ENCODE measurements at regions not wholly inside any gene's neighbourhood (a gene's known extent, or its start where the extent isn't known, plus 50 kb on each side); places are given as distances from the start of the nearest gene placed in this dataset.

DNA sequence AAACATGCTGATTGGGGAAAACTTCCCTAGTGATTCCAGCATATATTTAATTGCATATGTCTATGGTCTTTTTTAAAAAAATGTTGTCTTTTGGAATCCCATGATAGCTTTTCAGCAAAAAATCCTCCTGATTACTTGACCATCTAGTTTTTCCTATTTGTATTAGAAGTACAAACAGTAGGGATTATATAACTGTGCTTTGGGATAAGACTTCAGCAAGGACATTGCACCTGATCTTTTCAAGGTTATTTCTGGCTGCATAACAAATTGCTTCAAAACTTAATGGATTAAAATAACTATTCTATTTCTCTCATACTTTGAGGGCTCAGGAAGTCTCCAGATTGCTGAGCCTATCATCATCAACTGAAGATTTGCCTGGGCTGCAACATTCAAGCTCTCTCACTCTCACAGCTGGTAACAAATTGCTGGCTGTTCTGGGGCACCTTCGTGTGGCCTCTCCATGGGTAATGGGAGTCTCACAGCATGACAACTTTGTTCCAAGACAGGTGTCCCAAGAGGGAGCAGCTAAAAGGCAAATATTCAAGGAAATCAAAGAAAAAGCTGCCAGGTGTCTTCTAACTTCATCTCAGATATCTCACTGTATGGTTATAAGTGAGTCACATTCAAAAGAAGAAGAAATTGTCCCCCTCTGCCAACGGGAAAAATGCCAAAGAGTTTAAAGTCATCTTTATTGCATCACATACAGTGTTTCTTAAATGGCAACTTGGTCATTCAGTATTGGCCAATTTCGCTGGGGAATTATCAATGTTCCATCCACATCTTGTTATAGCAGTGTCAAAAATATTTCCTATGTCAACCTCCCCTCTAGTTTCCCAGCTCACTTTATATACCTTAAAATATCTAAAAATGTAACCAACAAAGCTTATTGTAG lies 644.5 kb upstream of the GRM7 start:
- dilution Hi-C loops (cut with MboI; ENCODE audit: extremely low pct_ligation_motif_present, low sequenced_read_pairs) = no loop called here
- H4K20me1 ChIP-seq (replicated peaks; ENCODE audit: control insufficient read depth, extremely low read depth, insufficient read depth, low read length) = no peaks in the 10 kb centered on the region
- H3K9me3 ChIP-seq (replicated peaks; ENCODE audit: control insufficient read depth, insufficient read depth, low read length) = peaks cover 6% of the 10 kb centered on the region
- H3K27ac ChIP-seq (ENCODE audit: insufficient read depth, low read depth, low read length) = no peak overlapping the region
- no peak overlapping the region for H3K4me2 ChIP-seq (ENCODE audit: insufficient read depth, low read length)
- DNase-seq (ENCODE audit: low read depth, low spot score) (no peak), FAIRE-seq (no peak)
- intact Hi-C loops (cut with micrococcal nuclease) = no loop called here
- TF ChIP-seq MYC (IDR thresholded peaks at IDR 0.05; ENCODE audit: low read depth, low read length) (no peak), POLR2AphosphoS5 (IDR thresholded peaks at IDR 0.05; ENCODE audit: insufficient read depth, low read depth, low read length) (no peak), JUN (IDR thresholded peaks at IDR 0.05; ENCODE audit: borderline replicate concordance, insufficient read depth, insufficient read length, low read depth) (no peak), POLR2A (IDR thresholded peaks at IDR 0.05; ENCODE audit: low read depth, low read length) (no peak), FOS (IDR thresholded peaks at IDR 0.05; ENCODE audit: borderline replicate concordance, insufficient read depth, low read length) (no peak), GATA2 (IDR thresholded peaks at IDR 0.05; ENCODE audit: insufficient read depth, insufficient read length, low read depth, low read length) (no peak), EZH2 (IDR thresholded peaks at IDR 0.05; ENCODE audit: borderline replicate concordance, low read depth, low read length, severe bottlenecking) (no peak)
- TF ChIP-seq, protein P1, sequence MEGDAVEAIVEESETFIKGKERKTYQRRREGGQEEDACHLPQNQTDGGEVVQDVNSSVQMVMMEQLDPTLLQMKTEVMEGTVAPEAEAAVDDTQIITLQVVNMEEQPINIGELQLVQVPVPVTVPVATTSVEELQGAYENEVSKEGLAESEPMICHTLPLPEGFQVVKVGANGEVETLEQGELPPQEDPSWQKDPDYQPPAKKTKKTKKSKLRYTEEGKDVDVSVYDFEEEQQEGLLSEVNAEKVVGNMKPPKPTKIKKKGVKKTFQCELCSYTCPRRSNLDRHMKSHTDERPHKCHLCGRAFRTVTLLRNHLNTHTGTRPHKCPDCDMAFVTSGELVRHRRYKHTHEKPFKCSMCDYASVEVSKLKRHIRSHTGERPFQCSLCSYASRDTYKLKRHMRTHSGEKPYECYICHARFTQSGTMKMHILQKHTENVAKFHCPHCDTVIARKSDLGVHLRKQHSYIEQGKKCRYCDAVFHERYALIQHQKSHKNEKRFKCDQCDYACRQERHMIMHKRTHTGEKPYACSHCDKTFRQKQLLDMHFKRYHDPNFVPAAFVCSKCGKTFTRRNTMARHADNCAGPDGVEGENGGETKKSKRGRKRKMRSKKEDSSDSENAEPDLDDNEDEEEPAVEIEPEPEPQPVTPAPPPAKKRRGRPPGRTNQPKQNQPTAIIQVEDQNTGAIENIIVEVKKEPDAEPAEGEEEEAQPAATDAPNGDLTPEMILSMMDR (IDR thresholded peaks at IDR 0.05; ENCODE audit: extremely low read depth in 1 of 2, insufficient read depth in 1 of 2, low read depth in 1 of 2, low read length in 2 of 2) = no peak
- TF ChIP-seq, protein P2, sequence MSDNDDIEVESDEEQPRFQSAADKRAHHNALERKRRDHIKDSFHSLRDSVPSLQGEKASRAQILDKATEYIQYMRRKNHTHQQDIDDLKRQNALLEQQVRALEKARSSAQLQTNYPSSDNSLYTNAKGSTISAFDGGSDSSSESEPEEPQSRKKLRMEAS (IDR thresholded peaks at IDR 0.05; ENCODE audit: insufficient read depth, insufficient read length) = no peak
- H3K9ac ChIP-seq (replicated peaks; ENCODE audit: extremely low read depth, insufficient read depth, low read length) = no peak overlapping the region
- H3K79me2 ChIP-seq (ENCODE audit: control insufficient read depth, insufficient read depth, low read length) = no peaks in the 10 kb centered on the region
- POLR2A ChIA-PET = no interaction called here
- H3K4me3 ChIP-seq (replicated peaks in 1 of 3; ENCODE audit: insufficient read depth in 1 of 3, low read depth in 1 of 3, low read length in 3 of 3) = no peak overlapping the region
- no TSS peak for BruUV-seq (replicated peaks)
- H3K4me1 ChIP-seq (ENCODE audit: control insufficient read depth, extremely low read depth, insufficient read depth, low read length) = no peaks in the 10 kb centered on the region
- CTCF ChIA-PET = no interaction called here
- H2AFZ ChIP-seq (ENCODE audit: low read depth, low read length) = no peak overlapping the region
- H3K27me3 ChIP-seq (ENCODE audit: control insufficient read depth in 2 of 2, insufficient read depth in 2 of 2, low read length in 2 of 2) = no peaks in the 10 kb centered on the region
- H3K36me3 ChIP-seq (ENCODE audit: control insufficient read depth in 2 of 2, extremely low read depth in 1 of 2, insufficient read depth in 2 of 2, low read length in 2 of 2) = no peaks in the 10 kb centered on the region
- no peaks in the 10 kb centered on the region for H3K9me1 ChIP-seq (replicated peaks; ENCODE audit: control insufficient read depth, extremely low read depth, insufficient read depth, low read length)

All from endothelial cell of umbilical vein (primary cell).